ENCODE measurements at regions not wholly inside any gene's neighbourhood (a gene's known extent, or its start where the extent isn't known, plus 50 kb on each side); places are given as distances from the start of the nearest gene placed in this dataset.
"Not testable (repeated sequence)": the region's sequence is repeated elsewhere in the genome, so short reads cannot be mapped to it uniquely, and the experiment has no call there.

GRCh38 chr4:170446782-170447181 lies 357.0 kb upstream of the AADAT start:
- no peak for DNase-seq (ENCODE audit: low read depth in 1 of 2, low spot score in 1 of 2)

GRCh38 chr4:170441146-170441545 lies 351.4 kb upstream of the AADAT start:
- not testable (repeated sequence) for DNase-seq (ENCODE audit: low read depth in 1 of 2, low spot score in 1 of 2)

- no peak for DNase-seq (ENCODE audit: low read depth in 1 of 2, low spot score in 1 of 2)
Observed at GRCh38 chr4:170428929-170429328, 339.2 kb upstream of the AADAT start.

GRCh38 chr4:170425521-170426143 lies 335.9 kb upstream of the AADAT start:
- DNase-seq (ENCODE audit: low read depth in 1 of 2, low spot score in 1 of 2) = no peak

GRCh38 chr4:170425040-170425439 lies 335.3 kb upstream of the AADAT start:
- DNase-seq (ENCODE audit: low read depth in 1 of 2, low spot score in 1 of 2) = no peak

- DNase-seq (ENCODE audit: low read depth in 1 of 2, low spot score in 1 of 2) = no peak
Observed at GRCh38 chr4:170423137-170423536, 333.4 kb upstream of the AADAT start.

- DNase-seq (ENCODE audit: low read depth in 1 of 2, low spot score in 1 of 2) = no peak
Observed at GRCh38 chr4:170420255-170420693, 330.5 kb upstream of the AADAT start.

- no peak for DNase-seq (ENCODE audit: low read depth in 1 of 2, low spot score in 1 of 2)
Observed at GRCh38 chr4:170414961-170415360, 325.2 kb upstream of the AADAT start.

- DNase-seq (ENCODE audit: low read depth in 1 of 2, low spot score in 1 of 2) = no peak
Observed at GRCh38 chr4:170414360-170414759, 324.6 kb upstream of the AADAT start.

- DNase-seq (ENCODE audit: low read depth in 1 of 2, low spot score in 1 of 2) = no peak
Observed at GRCh38 chr4:170413951-170414350, 324.2 kb upstream of the AADAT start.

GRCh38 chr4:170400361-170400760 lies 310.6 kb upstream of the AADAT start:
- no peak for DNase-seq (ENCODE audit: low read depth in 1 of 2, low spot score in 1 of 2)

- DNase-seq (ENCODE audit: low read depth in 1 of 2, low spot score in 1 of 2) = no peak
Observed at GRCh38 chr4:170399581-170400293, 310.0 kb upstream of the AADAT start.

- no peak for DNase-seq (ENCODE audit: low read depth in 1 of 2, low spot score in 1 of 2)
Observed at GRCh38 chr4:170398218-170398617, 308.5 kb upstream of the AADAT start.

- DNase-seq (ENCODE audit: low read depth in 1 of 2, low spot score in 1 of 2) = no peak
Observed at GRCh38 chr4:170395773-170396172, 306.0 kb upstream of the AADAT start.

- no peak for DNase-seq (ENCODE audit: low read depth in 1 of 2, low spot score in 1 of 2)
Observed at GRCh38 chr4:170391066-170391740, 301.4 kb upstream of the AADAT start.

- no peak for DNase-seq (ENCODE audit: low read depth in 1 of 2, low spot score in 1 of 2)
Observed at GRCh38 chr4:170389411-170389810, 299.7 kb upstream of the AADAT start.

GRCh38 chr4:170388255-170388654 lies 298.5 kb upstream of the AADAT start:
- no peak for DNase-seq (ENCODE audit: low read depth in 1 of 2, low spot score in 1 of 2)

- no peak for DNase-seq (ENCODE audit: low read depth in 1 of 2, low spot score in 1 of 2)
Observed at GRCh38 chr4:170386971-170387370, 297.2 kb upstream of the AADAT start.

- DNase-seq (ENCODE audit: low read depth in 1 of 2, low spot score in 1 of 2) = no peak
Observed at GRCh38 chr4:170386511-170386910, 296.8 kb upstream of the AADAT start.

- no peak for DNase-seq (ENCODE audit: low read depth in 1 of 2, low spot score in 1 of 2)
Observed at GRCh38 chr4:170374770-170375169, 285.0 kb upstream of the AADAT start.

GRCh38 chr4:170348945-170349344 lies 259.2 kb upstream of the AADAT start:
- DNase-seq (ENCODE audit: low read depth in 1 of 2, low spot score in 1 of 2) = no peak

- DNase-seq (ENCODE audit: low read depth in 1 of 2, low spot score in 1 of 2) = not testable (repeated sequence)
Observed at GRCh38 chr4:170347191-170347590, 257.4 kb upstream of the AADAT start.
